ENCODE measurements at regions not wholly inside any gene's neighbourhood (a gene's known extent, or its start where the extent isn't known, plus 50 kb on each side); places are given as distances from the start of the nearest gene placed in this dataset.
"Not testable (repeated sequence)": the region's sequence is repeated elsewhere in the genome, so short reads cannot be mapped to it uniquely, and the experiment has no call there.

- DNase-seq = no peak
Measured at GRCh38 chr2:146624430-146625160, 1220.2 kb upstream of the ACVR2A start.

- DNase-seq = no peak
Measured at GRCh38 chr2:146623771-146624170, 1221.1 kb upstream of the ACVR2A start.

- no peak for DNase-seq
Measured at GRCh38 chr2:146621656-146622055, 1223.2 kb upstream of the ACVR2A start.

- no peak for DNase-seq
Measured at GRCh38 chr2:146615778-146616177, 1229.1 kb upstream of the ACVR2A start.

GRCh38 chr2:146608490-146608889, 1236.3 kb upstream of the ACVR2A start:
- no peak for DNase-seq

- no peak for DNase-seq
Measured at GRCh38 chr2:146604521-146604920, 1240.3 kb upstream of the ACVR2A start.

- no peak for DNase-seq
Measured at GRCh38 chr2:146602856-146603255, 1242.0 kb upstream of the ACVR2A start.

GRCh38 chr2:146602383-146602782, 1242.4 kb upstream of the ACVR2A start:
- DNase-seq = no peak

GRCh38 chr2:146598791-146599190, 1246.0 kb upstream of the ACVR2A start:
- no peak for DNase-seq

GRCh38 chr2:146597291-146597690, 1247.5 kb upstream of the ACVR2A start:
- no peak for DNase-seq

- no peak for DNase-seq
Measured at GRCh38 chr2:146591908-146592307, 1252.9 kb upstream of the ACVR2A start.

GRCh38 chr2:146587291-146587713, 1257.5 kb upstream of the ACVR2A start:
- DNase-seq = no peak

- DNase-seq = no peak
Measured at GRCh38 chr2:146584316-146584715, 1260.5 kb upstream of the ACVR2A start.

- DNase-seq = no peak
Measured at GRCh38 chr2:146579147-146579930, 1265.5 kb upstream of the ACVR2A start.

GRCh38 chr2:146576339-146577111, 1268.3 kb upstream of the ACVR2A start:
- DNase-seq = no peak

- no peak for DNase-seq
Measured at GRCh38 chr2:146572598-146572997, 1272.2 kb upstream of the ACVR2A start.

GRCh38 chr2:146561996-146562395, 1282.8 kb upstream of the ACVR2A start:
- no peak for DNase-seq

GRCh38 chr2:146547236-146547635, 1297.6 kb upstream of the ACVR2A start:
- DNase-seq = no peak

GRCh38 chr2:146544701-146545100, 1300.1 kb upstream of the ACVR2A start:
- no peak for DNase-seq

GRCh38 chr2:146541896-146542295, 1302.9 kb upstream of the ACVR2A start:
- no peak for DNase-seq

- no peak for DNase-seq
Measured at GRCh38 chr2:146540271-146540932, 1304.4 kb upstream of the ACVR2A start.

GRCh38 chr2:146539739-146540138, 1305.1 kb upstream of the ACVR2A start:
- DNase-seq = not testable (repeated sequence)

- DNase-seq = no peak
Measured at GRCh38 chr2:146537477-146537876, 1307.4 kb upstream of the ACVR2A start.

Measured in GOT3 (cell line).